HCEC 1CT (cell line): ENCODE measurements at regions not wholly inside any gene's neighbourhood (a gene's known extent, or its start where the extent isn't known, plus 50 kb on each side); places are given as distances from the start of the nearest gene placed in this dataset.
A peak's percentile ranks its signal among the peaks of the same experiment; 100 is the strongest.

Experiments used
- DNase-seq: peaks from one replicate; pipeline ENCODE4 v3.0.0-alpha.2; 2017

- DNase-seq = no peak
Observed at GRCh38 chr5:117880932-117881331, 1107.4 kb downstream of the DTWD2 start.

GRCh38 chr5:117877731-117878130 is 1110.6 kb downstream of the DTWD2 start:
- no peak for DNase-seq

GRCh38 chr5:117872798-117873368 is 1115.5 kb downstream of the DTWD2 start:
- no peak for DNase-seq

- DNase-seq = no peak
Observed at GRCh38 chr5:117869596-117869995, 1118.8 kb downstream of the DTWD2 start.

GRCh38 chr5:117863586-117864296 is 1124.6 kb downstream of the DTWD2 start:
- DNase-seq = no peak

- DNase-seq = no peak
Observed at GRCh38 chr5:117860550-117860949, 1127.8 kb downstream of the DTWD2 start.

- no peak for DNase-seq
Observed at GRCh38 chr5:117859176-117859575, 1129.2 kb downstream of the DTWD2 start.

- no peak for DNase-seq
Observed at GRCh38 chr5:117856713-117857112, 1131.6 kb downstream of the DTWD2 start.

GRCh38 chr5:117837786-117838185 is 1150.6 kb downstream of the DTWD2 start:
- no peak for DNase-seq

- no peak for DNase-seq
Observed at GRCh38 chr5:117833691-117834090, 1154.7 kb downstream of the DTWD2 start.

- DNase-seq = no peak
Observed at GRCh38 chr5:117829646-117830045, 1158.7 kb downstream of the DTWD2 start.

GRCh38 chr5:117813850-117814249 is 1174.5 kb downstream of the DTWD2 start:
- DNase-seq = no peak

GRCh38 chr5:117812861-117813260 is 1175.5 kb downstream of the DTWD2 start:
- DNase-seq = no peak

GRCh38 chr5:117809251-117809650 is 1179.1 kb downstream of the DTWD2 start:
- DNase-seq = no peak

- DNase-seq = no peak
Observed at GRCh38 chr5:117805058-117805457, 1183.3 kb downstream of the DTWD2 start.

- peak; percentile 93 for DNase-seq
Observed at GRCh38 chr5:117803533-117803932, 1184.8 kb downstream of the DTWD2 start.

- DNase-seq = no peak
Observed at GRCh38 chr5:117801583-117801982, 1186.8 kb downstream of the DTWD2 start.

- DNase-seq = peak; percentile 64
Observed at GRCh38 chr5:117800261-117800660, 1188.1 kb downstream of the DTWD2 start.

GRCh38 chr5:117794847-117795246 is 1193.5 kb downstream of the DTWD2 start:
- peak; percentile 30 for DNase-seq

GRCh38 chr5:117793963-117794362 is 1194.4 kb downstream of the DTWD2 start:
- DNase-seq = no peak

GRCh38 chr5:117792476-117792875 is 1195.9 kb downstream of the DTWD2 start:
- peak; percentile 23 for DNase-seq

GRCh38 chr5:117788596-117788995 is 1199.8 kb downstream of the DTWD2 start:
- peak; percentile 39 for DNase-seq

GRCh38 chr5:117779171-117779570 is 1204.5 kb upstream of the SEMA6A start:
- no peak for DNase-seq

GRCh38 chr5:117776977-117777376 is 1202.4 kb upstream of the SEMA6A start:
- DNase-seq = no peak

GRCh38 chr5:117769877-117770276 is 1195.3 kb upstream of the SEMA6A start:
- no peak for DNase-seq
